22Rv1 (cell line): ENCODE measurements at regions not wholly inside any gene's neighbourhood (a gene's known extent, or its start where the extent isn't known, plus 50 kb on each side); places are given as distances from the start of the nearest gene placed in this dataset.

Source experiments
- ZFX ChIP-seq: fragments of 450-650 bp; IDR thresholded peaks from 2 replicates; pipeline ENCODE4 v1.6.1; 2017; ENCODE audit warnings: antibody characterized with exemption, borderline replicate concordance
- TF ChIP-seq, protein P1 (sequence below): fragments of 450-650 bp; IDR thresholded peaks from 2 replicates; pipeline ENCODE4 v1.5.1; 2017; ENCODE audit warnings: mild to moderate bottlenecking

DNA sequence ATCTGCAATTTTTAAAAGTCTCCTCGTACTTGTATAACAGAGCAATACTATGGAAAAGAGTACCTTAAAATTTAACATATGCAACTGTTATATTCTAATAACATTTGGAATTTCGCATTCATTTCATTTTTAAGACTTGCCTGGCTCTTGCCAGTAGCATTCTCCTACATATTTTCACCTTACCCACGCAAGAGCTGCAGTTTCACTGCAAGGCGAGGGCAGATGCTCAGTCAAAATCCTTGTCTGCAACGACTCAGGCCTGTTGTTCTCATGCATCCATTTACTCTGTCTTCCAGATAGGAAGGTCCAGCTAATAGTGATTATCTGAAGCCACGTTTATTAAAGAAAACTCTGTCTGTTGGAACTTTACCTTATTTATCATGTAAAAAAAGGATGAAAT is 227.0 kb upstream of the RFC3 start:
- TF ChIP-seq, protein P1, sequence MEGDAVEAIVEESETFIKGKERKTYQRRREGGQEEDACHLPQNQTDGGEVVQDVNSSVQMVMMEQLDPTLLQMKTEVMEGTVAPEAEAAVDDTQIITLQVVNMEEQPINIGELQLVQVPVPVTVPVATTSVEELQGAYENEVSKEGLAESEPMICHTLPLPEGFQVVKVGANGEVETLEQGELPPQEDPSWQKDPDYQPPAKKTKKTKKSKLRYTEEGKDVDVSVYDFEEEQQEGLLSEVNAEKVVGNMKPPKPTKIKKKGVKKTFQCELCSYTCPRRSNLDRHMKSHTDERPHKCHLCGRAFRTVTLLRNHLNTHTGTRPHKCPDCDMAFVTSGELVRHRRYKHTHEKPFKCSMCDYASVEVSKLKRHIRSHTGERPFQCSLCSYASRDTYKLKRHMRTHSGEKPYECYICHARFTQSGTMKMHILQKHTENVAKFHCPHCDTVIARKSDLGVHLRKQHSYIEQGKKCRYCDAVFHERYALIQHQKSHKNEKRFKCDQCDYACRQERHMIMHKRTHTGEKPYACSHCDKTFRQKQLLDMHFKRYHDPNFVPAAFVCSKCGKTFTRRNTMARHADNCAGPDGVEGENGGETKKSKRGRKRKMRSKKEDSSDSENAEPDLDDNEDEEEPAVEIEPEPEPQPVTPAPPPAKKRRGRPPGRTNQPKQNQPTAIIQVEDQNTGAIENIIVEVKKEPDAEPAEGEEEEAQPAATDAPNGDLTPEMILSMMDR: no peak
- TF ChIP-seq ZFX: no peak
